ENCODE measurements at regions not wholly inside any gene's neighbourhood (a gene's known extent, or its start where the extent isn't known, plus 50 kb on each side); places are given as distances from the start of the nearest gene placed in this dataset.
"Not testable (repeated sequence)": the region's sequence is repeated elsewhere in the genome, so short reads cannot be mapped to it uniquely, and the experiment has no call there.

DNA sequence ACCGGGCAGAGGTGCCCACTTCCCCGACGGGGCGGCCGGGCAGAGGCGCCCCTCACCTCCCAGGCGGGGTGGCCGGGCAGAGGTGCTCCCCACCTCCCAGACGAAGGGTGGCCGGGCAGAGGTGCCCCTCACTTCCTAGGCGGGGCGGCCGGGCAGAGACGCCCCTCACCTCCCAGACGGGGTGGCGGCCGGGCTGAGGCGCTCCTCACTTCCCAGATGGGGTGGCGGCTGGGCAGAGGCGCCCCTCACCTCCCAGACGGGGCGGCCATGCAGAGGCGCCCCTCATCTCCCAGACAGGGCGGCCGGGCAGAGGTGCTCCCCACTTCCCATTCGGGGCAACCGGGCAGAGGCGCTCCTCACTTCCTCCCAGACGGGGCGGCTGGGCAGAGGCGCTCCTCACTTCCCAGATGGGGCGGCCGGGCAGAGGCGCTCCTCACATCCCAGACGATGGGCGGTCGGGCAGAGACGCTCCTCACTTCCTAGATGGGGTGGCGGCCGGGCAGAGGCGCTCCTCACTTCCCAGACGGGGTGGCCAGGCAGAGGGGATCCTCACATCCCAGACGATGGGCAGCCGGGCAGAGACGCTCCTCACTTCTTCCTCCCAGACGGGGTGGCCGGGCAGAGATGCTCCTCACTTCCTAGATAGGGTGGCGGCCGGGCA, 142.3 kb upstream of the NTRK2 start:
- TF ChIP-seq, protein P1, sequence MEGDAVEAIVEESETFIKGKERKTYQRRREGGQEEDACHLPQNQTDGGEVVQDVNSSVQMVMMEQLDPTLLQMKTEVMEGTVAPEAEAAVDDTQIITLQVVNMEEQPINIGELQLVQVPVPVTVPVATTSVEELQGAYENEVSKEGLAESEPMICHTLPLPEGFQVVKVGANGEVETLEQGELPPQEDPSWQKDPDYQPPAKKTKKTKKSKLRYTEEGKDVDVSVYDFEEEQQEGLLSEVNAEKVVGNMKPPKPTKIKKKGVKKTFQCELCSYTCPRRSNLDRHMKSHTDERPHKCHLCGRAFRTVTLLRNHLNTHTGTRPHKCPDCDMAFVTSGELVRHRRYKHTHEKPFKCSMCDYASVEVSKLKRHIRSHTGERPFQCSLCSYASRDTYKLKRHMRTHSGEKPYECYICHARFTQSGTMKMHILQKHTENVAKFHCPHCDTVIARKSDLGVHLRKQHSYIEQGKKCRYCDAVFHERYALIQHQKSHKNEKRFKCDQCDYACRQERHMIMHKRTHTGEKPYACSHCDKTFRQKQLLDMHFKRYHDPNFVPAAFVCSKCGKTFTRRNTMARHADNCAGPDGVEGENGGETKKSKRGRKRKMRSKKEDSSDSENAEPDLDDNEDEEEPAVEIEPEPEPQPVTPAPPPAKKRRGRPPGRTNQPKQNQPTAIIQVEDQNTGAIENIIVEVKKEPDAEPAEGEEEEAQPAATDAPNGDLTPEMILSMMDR (IDR thresholded peaks at IDR 0.05): not testable (repeated sequence)
- not testable (repeated sequence) for TF ChIP-seq POLR2A, EP300 (IDR thresholded peaks at IDR 0.05)

Measured in sigmoid colon (tissue), 4 donors.